Mesendoderm (in vitro differentiated cells): ENCODE measurements at regions not wholly inside any gene's neighbourhood (a gene's known extent, or its start where the extent isn't known, plus 50 kb on each side); places are given as distances from the start of the nearest gene placed in this dataset.

Experiments
- DNase-seq: peaks from one replicate; pipeline ENCODE4 v3.0.0; 2013
- H2AK5ac ChIP-seq: 2 replicates; pipeline ENCODE4 v1.6.1; 2013; ENCODE audit warnings: low read length, inconsistent platforms
- H2BK120ac ChIP-seq: 2 replicates; pipeline ENCODE4 v1.6.1; 2013; ENCODE audit warnings: low read depth, mild to moderate bottlenecking, low read length, moderate library complexity, mixed read lengths
- H2BK15ac ChIP-seq: replicated peaks from 2 replicates; pipeline ENCODE4 v1.6.1; 2013; ENCODE audit warnings: low read depth, mild to moderate bottlenecking, moderate library complexity
- H2BK5ac ChIP-seq: 2 replicates; pipeline ENCODE4 v1.6.1; 2013; ENCODE audit warnings: low read length, inconsistent platforms
- H3K18ac ChIP-seq: 2 replicates; pipeline ENCODE4 v1.6.1; 2013; ENCODE audit warnings: mild to moderate bottlenecking, low read length, mixed read lengths
- H3K23ac ChIP-seq: one replicate; pipeline ENCODE4 v1.6.1; 2013; ENCODE audit warnings: low read length
- H3K27ac ChIP-seq: 2 replicates; pipeline ENCODE4 v1.5.1; 2013; ENCODE audit warnings: low read depth, mild to moderate bottlenecking, inconsistent platforms, low read length, moderate library complexity
- H3K27me3 ChIP-seq: 2 replicates; pipeline ENCODE4 v1.6.1; 2013; ENCODE audit warnings: low read length, control low read depth, mild to moderate bottlenecking, inconsistent platforms; ENCODE audit not compliant: insufficient read depth, poor library complexity
- H3K36me3 ChIP-seq: 2 replicates; pipeline ENCODE4 v1.6.1; 2013; ENCODE audit warnings: low read length, inconsistent platforms; ENCODE audit not compliant: control insufficient read depth, insufficient read depth
- H3K4ac ChIP-seq: one replicate; pipeline ENCODE4 v1.6.1; 2013; ENCODE audit warnings: low read depth, mild to moderate bottlenecking, low read length, moderate library complexity
- H3K4me1 ChIP-seq: 2 replicates; pipeline ENCODE4 v1.6.1; 2013; ENCODE audit warnings: low read depth, low read length, inconsistent platforms; ENCODE audit not compliant: control insufficient read depth
- H3K4me2 ChIP-seq: 2 replicates; pipeline ENCODE4 v1.6.1; 2013; ENCODE audit warnings: low read length
- H3K4me3 ChIP-seq: 2 replicates; pipeline ENCODE4 v1.5.1; 2013; ENCODE audit warnings: mild to moderate bottlenecking, low read length
- H3K56ac ChIP-seq: one replicate; pipeline ENCODE4 v1.6.1; 2013; ENCODE audit warnings: low read length
- H3K79me1 ChIP-seq: 2 replicates; pipeline ENCODE4 v1.6.1; 2013; ENCODE audit warnings: low read length, inconsistent platforms
- H3K79me2 ChIP-seq: 2 replicates; pipeline ENCODE4 v1.6.1; 2013; ENCODE audit warnings: mild to moderate bottlenecking, low read length; ENCODE audit not compliant: control insufficient read depth, insufficient read depth
- H3K9ac ChIP-seq: 2 replicates; pipeline ENCODE4 v1.6.1; 2013; ENCODE audit warnings: low read length, inconsistent platforms
- H4K5ac ChIP-seq: one replicate; pipeline ENCODE4 v1.6.1; 2013; ENCODE audit warnings: low read length
- H4K8ac ChIP-seq: one replicate; pipeline ENCODE4 v1.6.1; 2013; ENCODE audit warnings: low read depth, mild to moderate bottlenecking, control low read depth, low read length, moderate library complexity
- WGBS: extraction: QIAGEN DNeasy Blood & Tissue Kit; methylation state at CpG from one replicate; pipeline ENCODE4 v1.1.7; 2013; ENCODE audit warnings: low lambda C conversion rate, missing lambda C conversion rate; ENCODE audit not compliant: insufficient coverage; ENCODE audit errors: extremely low coverage; 5-methylcytosine and 5-hydroxymethylcytosine counted together

DNA sequence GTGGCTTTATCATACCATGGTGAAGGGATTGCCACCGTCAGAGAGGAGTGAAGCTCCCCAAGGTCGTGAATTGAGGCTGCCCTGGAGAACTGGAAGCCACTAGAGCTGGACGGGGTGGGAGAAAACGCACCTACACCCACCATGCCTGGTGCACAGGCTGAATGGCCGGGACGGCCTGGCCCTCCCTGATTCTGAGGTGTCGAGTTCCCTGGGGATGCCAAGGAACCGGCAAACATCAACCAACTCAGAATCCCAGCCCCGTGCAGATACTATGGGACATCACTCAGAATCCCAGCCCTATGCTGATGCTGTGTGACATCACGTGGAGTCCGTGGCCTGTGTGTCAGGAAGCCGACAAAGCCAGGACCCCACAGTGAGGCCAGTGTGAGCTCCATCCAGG is 650.0 kb downstream of the BRD1 start:
- Histone ChIP-seq H3K56ac (no peak overlapping the region), H3K27me3 (no peaks in the 10 kb centered on the region)

GRCh38 chr22:49176956-49177355 is 650.7 kb downstream of the BRD1 start:
- no peak overlapping the region for H2BK15ac ChIP-seq
- H3K36me3 ChIP-seq, result no peaks in the 10 kb centered on the region
- no peak overlapping the region for H2BK120ac ChIP-seq
- H3K27ac ChIP-seq, result no peak overlapping the region
- H3K4me1 ChIP-seq, result no peaks in the 10 kb centered on the region
- no peaks in the 10 kb centered on the region for H3K27me3 ChIP-seq
- H3K79me2 ChIP-seq, result no peaks in the 10 kb centered on the region
- DNase-seq, result no peak
- H3K4me3 ChIP-seq, result no peak overlapping the region
- no peak overlapping the region for H3K18ac ChIP-seq
- H3K4ac ChIP-seq, result no peak overlapping the region
- no peak overlapping the region for H2AK5ac ChIP-seq
- H4K8ac ChIP-seq, result no peak overlapping the region
- H4K5ac ChIP-seq, result no peak overlapping the region
- no peak overlapping the region for H2BK5ac ChIP-seq
- no peak overlapping the region for H3K9ac ChIP-seq
- no peak overlapping the region for H3K4me2 ChIP-seq
- no CpG with 5 or more reads among the region's 6 CpGs for WGBS
- H3K23ac ChIP-seq, result no peak overlapping the region
- no peaks in the 10 kb centered on the region for H3K79me1 ChIP-seq
- no peak overlapping the region for H3K56ac ChIP-seq

More for the DNA sequence above, 650.0 kb downstream of the BRD1 start:
- Histone ChIP-seq H3K23ac (no peak overlapping the region), H3K4ac (no peak overlapping the region), H3K9ac (no peak overlapping the region), H3K27ac (no peak overlapping the region), H3K79me2 (no peaks in the 10 kb centered on the region), H3K4me2 (no peak overlapping the region), H3K4me1 (no peaks in the 10 kb centered on the region), H3K4me3 (no peak overlapping the region), H4K8ac (no peak overlapping the region), H2BK120ac (no peak overlapping the region), H3K79me1 (no peaks in the 10 kb centered on the region), H2BK5ac (no peak overlapping the region), H2BK15ac (no peak overlapping the region), H2AK5ac (no peak overlapping the region), H3K36me3 (no peaks in the 10 kb centered on the region), H3K18ac (no peak overlapping the region), H4K5ac (no peak overlapping the region)
- no peak for DNase-seq
- WGBS, result no CpG with 5 or more reads among the region's 12 CpGs

GRCh38 chr22:49170053-49170452 is 657.6 kb downstream of the BRD1 start:
- Histone ChIP-seq H3K4me3 (no peak overlapping the region), H3K4me2 (no peak overlapping the region), H2AK5ac (no peak overlapping the region), H3K4ac (no peak overlapping the region), H3K9ac (no peak overlapping the region), H3K18ac (no peak overlapping the region), H4K5ac (no peak overlapping the region), H2BK5ac (no peak overlapping the region), H3K23ac (no peak overlapping the region), H3K56ac (no peak overlapping the region), H3K27ac (no peak overlapping the region), H3K79me2 (no peaks in the 10 kb centered on the region), H3K27me3 (no peaks in the 10 kb centered on the region), H3K4me1 (no peaks in the 10 kb centered on the region), H3K79me1 (no peaks in the 10 kb centered on the region), H2BK15ac (no peak overlapping the region), H2BK120ac (no peak overlapping the region), H4K8ac (no peak overlapping the region), H3K36me3 (no peaks in the 10 kb centered on the region)
- peak; percentile 42 for DNase-seq
- WGBS, result no CpG with 5 or more reads among the region's 4 CpGs

GRCh38 chr22:49169074-49169744 is 658.5 kb downstream of the BRD1 start:
- H4K5ac ChIP-seq, result no peak overlapping the region
- H3K79me1 ChIP-seq, result no peaks in the 10 kb centered on the region
- no peak overlapping the region for H3K56ac ChIP-seq
- no peak for DNase-seq
- H3K18ac ChIP-seq, result no peak overlapping the region
- H3K27ac ChIP-seq, result no peak overlapping the region
- no peaks in the 10 kb centered on the region for H3K79me2 ChIP-seq
- no peaks in the 10 kb centered on the region for H3K27me3 ChIP-seq
- no peak overlapping the region for H2BK5ac ChIP-seq
- WGBS, result no CpG with 5 or more reads among the region's 16 CpGs
- H3K4me1 ChIP-seq, result no peaks in the 10 kb centered on the region
- H4K8ac ChIP-seq, result no peak overlapping the region
- no peak overlapping the region for H3K4me3 ChIP-seq
- H2BK15ac ChIP-seq, result no peak overlapping the region
- H3K23ac ChIP-seq, result no peak overlapping the region
- no peak overlapping the region for H3K4ac ChIP-seq
- H3K9ac ChIP-seq, result no peak overlapping the region
- H3K36me3 ChIP-seq, result no peaks in the 10 kb centered on the region
- no peak overlapping the region for H2AK5ac ChIP-seq
- no peak overlapping the region for H3K4me2 ChIP-seq
- H2BK120ac ChIP-seq, result no peak overlapping the region

GRCh38 chr22:49168219-49168813 is 659.4 kb downstream of the BRD1 start:
- Histone ChIP-seq H3K4me2 (no peak overlapping the region), H3K79me2 (no peaks in the 10 kb centered on the region), H4K5ac (no peak overlapping the region), H3K18ac (no peak overlapping the region), H3K79me1 (no peaks in the 10 kb centered on the region), H3K4me1 (no peaks in the 10 kb centered on the region), H4K8ac (no peak overlapping the region), H2BK5ac (no peak overlapping the region), H3K27me3 (no peaks in the 10 kb centered on the region), H3K4me3 (no peak overlapping the region), H3K56ac (no peak overlapping the region), H3K9ac (no peak overlapping the region), H2AK5ac (no peak overlapping the region), H3K36me3 (no peaks in the 10 kb centered on the region), H2BK15ac (no peak overlapping the region), H3K4ac (no peak overlapping the region), H3K27ac (no peak overlapping the region), H3K23ac (no peak overlapping the region), H2BK120ac (no peak overlapping the region)
- WGBS, result no CpG with 5 or more reads among the region's 34 CpGs
- no peak for DNase-seq

DNA sequence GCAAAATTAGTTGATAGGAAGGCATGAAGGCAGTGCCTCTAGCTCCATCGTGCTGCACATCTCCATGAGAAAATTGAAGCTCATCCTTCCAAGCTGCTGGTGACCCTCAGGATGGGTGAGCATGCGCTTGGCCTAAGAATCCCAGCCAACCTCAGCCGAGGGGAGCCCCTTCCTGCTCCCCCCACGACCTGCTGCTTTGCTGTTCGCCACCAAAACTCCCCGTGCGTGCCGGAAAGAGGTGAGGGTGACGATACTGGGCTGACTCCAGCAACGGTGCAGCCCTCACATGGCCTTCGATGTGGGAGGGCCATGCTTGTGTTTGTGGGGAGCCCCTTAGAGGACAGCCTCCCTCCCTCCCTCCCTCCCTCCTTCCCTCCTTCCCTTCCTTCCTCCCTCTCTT is 660.9 kb downstream of the BRD1 start:
- Histone ChIP-seq H3K4ac (no peak overlapping the region), H3K4me3 (no peak overlapping the region), H3K56ac (no peak overlapping the region), H3K27ac (no peak overlapping the region), H3K4me1 (no peaks in the 10 kb centered on the region), H3K9ac (no peak overlapping the region), H3K79me2 (no peaks in the 10 kb centered on the region), H3K27me3 (no peaks in the 10 kb centered on the region), H2BK15ac (no peak overlapping the region), H3K4me2 (no peak overlapping the region), H2AK5ac (no peak overlapping the region), H2BK5ac (no peak overlapping the region), H3K23ac (no peak overlapping the region), H3K36me3 (no peaks in the 10 kb centered on the region), H4K8ac (no peak overlapping the region), H2BK120ac (no peak overlapping the region), H4K5ac (no peak overlapping the region), H3K79me1 (no peaks in the 10 kb centered on the region), H3K18ac (no peak overlapping the region)
- WGBS, result no CpG with 5 or more reads among the region's 11 CpGs
- DNase-seq, result no peak
